ENCODE measurements at regions not wholly inside any gene's neighbourhood (a gene's known extent, or its start where the extent isn't known, plus 50 kb on each side); places are given as distances from the start of the nearest gene placed in this dataset.
"Not testable (repeated sequence)": the region's sequence is repeated elsewhere in the genome, so short reads cannot be mapped to it uniquely, and the experiment has no call there.

GRCh38 chrX:96483647-96484160 is 200.9 kb upstream of the DIAPH2 start:
- no peak overlapping the region for H3K27ac ChIP-seq
- TF ChIP-seq ZFX (IDR thresholded peaks at IDR 0.05; ENCODE audit: borderline replicate concordance) (no peak), CTCF (IDR thresholded peaks at IDR 0.05) (no peak)

GRCh38 chrX:96486687-96487086 is 198.0 kb upstream of the DIAPH2 start:
- not testable (repeated sequence) for H3K27ac ChIP-seq

GRCh38 chrX:96502507-96502906 is 182.1 kb upstream of the DIAPH2 start:
- no peak for TF ChIP-seq ZFX (IDR thresholded peaks at IDR 0.05; ENCODE audit: borderline replicate concordance)
- TF ChIP-seq CTCF (IDR thresholded peaks at IDR 0.05), result no peak
- H3K27ac ChIP-seq, result no peak overlapping the region

- not testable (repeated sequence) for H3K27ac ChIP-seq
Measured at GRCh38 chrX:96529386-96529785, 155.3 kb upstream of the DIAPH2 start.

GRCh38 chrX:96538104-96538725 is 146.4 kb upstream of the DIAPH2 start:
- no peak overlapping the region for H3K27ac ChIP-seq
- TF ChIP-seq CTCF (IDR thresholded peaks at IDR 0.05) (no peak), ZFX (IDR thresholded peaks at IDR 0.05; ENCODE audit: borderline replicate concordance) (no peak)

GRCh38 chrX:96540111-96540631 is 144.5 kb upstream of the DIAPH2 start:
- TF ChIP-seq ZFX (IDR thresholded peaks at IDR 0.05; ENCODE audit: borderline replicate concordance) (no peak), CTCF (IDR thresholded peaks at IDR 0.05) (no peak)
- peak overlapping the region; percentile 22; the same call in 1 of the 2 replicates for H3K27ac ChIP-seq

- not testable (repeated sequence) for H3K27ac ChIP-seq
- TF ChIP-seq CTCF (IDR thresholded peaks at IDR 0.05), result peak; percentile 46
Measured at GRCh38 chrX:96546281-96546680, 138.4 kb upstream of the DIAPH2 start.

- no peak overlapping the region for H3K27ac ChIP-seq
- no peak for TF ChIP-seq CTCF (IDR thresholded peaks at IDR 0.05)
- no peak for TF ChIP-seq ZFX (IDR thresholded peaks at IDR 0.05; ENCODE audit: borderline replicate concordance)
Measured at GRCh38 chrX:96551322-96551872, 133.2 kb upstream of the DIAPH2 start.

Data from 22Rv1 (cell line).